ENCODE measurements at regions not wholly inside any gene's neighbourhood (a gene's known extent, or its start where the extent isn't known, plus 50 kb on each side); places are given as distances from the start of the nearest gene placed in this dataset.

- Histone ChIP-seq H3K9ac (ENCODE audit: low read length) (peak overlapping the region; percentile 38), H3K79me2 (ENCODE audit: control insufficient read depth, insufficient read depth, low read length) (peaks cover 45% of the 10 kb centered on the region), H2AK5ac (ENCODE audit: low read length) (no peak overlapping the region), H3K27ac (ENCODE audit: low read depth, low read length) (no peak overlapping the region), H2BK5ac (ENCODE audit: low read length) (no peak overlapping the region), H4K5ac (ENCODE audit: low read length) (no peak overlapping the region), H3K18ac (ENCODE audit: low read length) (no peak overlapping the region), H3K23ac (ENCODE audit: low read length) (no peak overlapping the region), H2BK120ac (ENCODE audit: low read depth, low read length) (no peak overlapping the region), H3K36me3 (ENCODE audit: control insufficient read depth, insufficient read depth, low read length) (no peaks in the 10 kb centered on the region), H3K56ac (ENCODE audit: low read length) (peak overlapping the region; percentile 74), H3K4me1 (ENCODE audit: control insufficient read depth, low read depth, low read length) (peaks cover 12% of the 10 kb centered on the region), H2BK15ac (replicated peaks; ENCODE audit: low read depth) (no peak overlapping the region), H3K27me3 (ENCODE audit: insufficient read depth, low read length, poor library complexity) (no peaks in the 10 kb centered on the region), H3K4me3 (ENCODE audit: low read length) (no peak overlapping the region), H3K79me1 (ENCODE audit: low read length) (peaks cover 5% of the 10 kb centered on the region), H3K4me2 (ENCODE audit: low read length) (peak overlapping the region; percentile 9), H4K8ac (ENCODE audit: low read depth, low read length) (no peak overlapping the region), H3K4ac (ENCODE audit: low read depth, low read length) (peak overlapping the region; percentile 16)
- no CpG with 5 or more reads among the region's 3 CpGs for WGBS (ENCODE audit: extremely low coverage, insufficient coverage, low lambda C conversion rate)
- peak; percentile 91 for DNase-seq
Observed at GRCh38 chr1:149845416-149845815, 54.0 kb upstream of the BOLA1 start.

- Histone ChIP-seq H3K27ac (ENCODE audit: low read depth, low read length) (no peak overlapping the region), H2BK5ac (ENCODE audit: low read length) (no peak overlapping the region), H3K4me1 (ENCODE audit: control insufficient read depth, low read depth, low read length) (peaks cover 12% of the 10 kb centered on the region)
Observed at GRCh38 chr1:149846042-149846441, 53.3 kb upstream of the BOLA1 start.

GRCh38 chr1:149846593-149847466 is 52.5 kb upstream of the BOLA1 start:
- no peak overlapping the region for H3K18ac ChIP-seq (ENCODE audit: low read length)
- WGBS (ENCODE audit: extremely low coverage, insufficient coverage, low lambda C conversion rate) = no CpG with 5 or more reads among the region's 3 CpGs

More at GRCh38 chr1:149846042-149846441, 53.3 kb upstream of the BOLA1 start:
- Histone ChIP-seq H3K56ac (ENCODE audit: low read length) (no peak overlapping the region), H3K4ac (ENCODE audit: low read depth, low read length) (no peak overlapping the region), H3K79me1 (ENCODE audit: low read length) (peaks cover 5% of the 10 kb centered on the region), H2AK5ac (ENCODE audit: low read length) (no peak overlapping the region), H2BK15ac (replicated peaks; ENCODE audit: low read depth) (no peak overlapping the region), H3K23ac (ENCODE audit: low read length) (no peak overlapping the region), H2BK120ac (ENCODE audit: low read depth, low read length) (no peak overlapping the region), H3K4me3 (ENCODE audit: low read length) (no peak overlapping the region), H3K18ac (ENCODE audit: low read length) (no peak overlapping the region), H3K27me3 (ENCODE audit: insufficient read depth, low read length, poor library complexity) (no peaks in the 10 kb centered on the region), H3K79me2 (ENCODE audit: control insufficient read depth, insufficient read depth, low read length) (peaks cover 45% of the 10 kb centered on the region), H3K36me3 (ENCODE audit: control insufficient read depth, insufficient read depth, low read length) (no peaks in the 10 kb centered on the region), H3K4me2 (ENCODE audit: low read length) (no peak overlapping the region), H3K9ac (ENCODE audit: low read length) (peak overlapping the region; percentile 44), H4K8ac (ENCODE audit: low read depth, low read length) (no peak overlapping the region), H4K5ac (ENCODE audit: low read length) (no peak overlapping the region)
- no CpG with 5 or more reads among the region's 3 CpGs for WGBS (ENCODE audit: extremely low coverage, insufficient coverage, low lambda C conversion rate)
- no peak for DNase-seq

GRCh38 chr1:149848340-149849110 is 50.8 kb upstream of the BOLA1 start:
- Histone ChIP-seq H2BK5ac (ENCODE audit: low read length) (no peak overlapping the region), H3K36me3 (ENCODE audit: control insufficient read depth, insufficient read depth, low read length) (no peaks in the 10 kb centered on the region), H3K4me2 (ENCODE audit: low read length) (peak overlapping the region; percentile 47), H3K18ac (ENCODE audit: low read length) (no peak overlapping the region), H3K4ac (ENCODE audit: low read depth, low read length) (no peak overlapping the region), H4K5ac (ENCODE audit: low read length) (no peak overlapping the region), H2BK120ac (ENCODE audit: low read depth, low read length) (no peak overlapping the region), H3K9ac (ENCODE audit: low read length) (peak overlapping the region; percentile 81), H3K23ac (ENCODE audit: low read length) (no peak overlapping the region), H3K27ac (ENCODE audit: low read depth, low read length) (no peak overlapping the region), H3K56ac (ENCODE audit: low read length) (peak overlapping the region; percentile 85), H4K8ac (ENCODE audit: low read depth, low read length) (no peak overlapping the region), H3K4me3 (ENCODE audit: low read length) (no peak overlapping the region), H3K79me2 (ENCODE audit: control insufficient read depth, insufficient read depth, low read length) (peaks cover 43% of the 10 kb centered on the region), H3K27me3 (ENCODE audit: insufficient read depth, low read length, poor library complexity) (no peaks in the 10 kb centered on the region), H2AK5ac (ENCODE audit: low read length) (no peak overlapping the region), H3K4me1 (ENCODE audit: control insufficient read depth, low read depth, low read length) (peaks cover 12% of the 10 kb centered on the region), H2BK15ac (replicated peaks; ENCODE audit: low read depth) (no peak overlapping the region), H3K79me1 (ENCODE audit: low read length) (peaks cover 4% of the 10 kb centered on the region)
- WGBS (ENCODE audit: extremely low coverage, insufficient coverage, low lambda C conversion rate) = no CpG with 5 or more reads among the region's 3 CpGs
- DNase-seq = peak; percentile 23

More at GRCh38 chr1:149846593-149847466, 52.5 kb upstream of the BOLA1 start:
- H3K4me3 ChIP-seq (ENCODE audit: low read length) = no peak overlapping the region
- no peak overlapping the region for H3K27ac ChIP-seq (ENCODE audit: low read depth, low read length)
- no peaks in the 10 kb centered on the region for H3K27me3 ChIP-seq (ENCODE audit: insufficient read depth, low read length, poor library complexity)
- no peaks in the 10 kb centered on the region for H3K36me3 ChIP-seq (ENCODE audit: control insufficient read depth, insufficient read depth, low read length)
- no peak overlapping the region for H3K4ac ChIP-seq (ENCODE audit: low read depth, low read length)
- no peak overlapping the region for H3K23ac ChIP-seq (ENCODE audit: low read length)
- no peak overlapping the region for H3K56ac ChIP-seq (ENCODE audit: low read length)
- H2BK5ac ChIP-seq (ENCODE audit: low read length) = no peak overlapping the region
- no peak for DNase-seq
- H4K8ac ChIP-seq (ENCODE audit: low read depth, low read length) = no peak overlapping the region
- H3K9ac ChIP-seq (ENCODE audit: low read length) = no peak overlapping the region
- no peak overlapping the region for H4K5ac ChIP-seq (ENCODE audit: low read length)
- H2AK5ac ChIP-seq (ENCODE audit: low read length) = no peak overlapping the region
- H2BK15ac ChIP-seq (replicated peaks; ENCODE audit: low read depth) = no peak overlapping the region
- peaks cover 5% of the 10 kb centered on the region for H3K79me1 ChIP-seq (ENCODE audit: low read length)
- peaks cover 12% of the 10 kb centered on the region for H3K4me1 ChIP-seq (ENCODE audit: control insufficient read depth, low read depth, low read length)
- peaks cover 45% of the 10 kb centered on the region for H3K79me2 ChIP-seq (ENCODE audit: control insufficient read depth, insufficient read depth, low read length)
- H3K4me2 ChIP-seq (ENCODE audit: low read length) = no peak overlapping the region
- no peak overlapping the region for H2BK120ac ChIP-seq (ENCODE audit: low read depth, low read length)

GRCh38 chr1:149849111-149849946 is 50.0 kb upstream of the BOLA1 start:
- Histone ChIP-seq H4K5ac (ENCODE audit: low read length) (no peak overlapping the region), H3K79me1 (ENCODE audit: low read length) (peaks cover 4% of the 10 kb centered on the region), H3K27ac (ENCODE audit: low read depth, low read length) (no peak overlapping the region), H3K4me3 (ENCODE audit: low read length) (peak overlapping the region; percentile 69), H3K4me2 (ENCODE audit: low read length) (peak overlapping the region; percentile 47), H2BK15ac (replicated peaks; ENCODE audit: low read depth) (no peak overlapping the region), H3K4ac (ENCODE audit: low read depth, low read length) (no peak overlapping the region), H3K27me3 (ENCODE audit: insufficient read depth, low read length, poor library complexity) (no peaks in the 10 kb centered on the region), H3K56ac (ENCODE audit: low read length) (peak overlapping the region; percentile 85), H3K18ac (ENCODE audit: low read length) (peak overlapping the region; percentile 64), H4K8ac (ENCODE audit: low read depth, low read length) (no peak overlapping the region), H2BK120ac (ENCODE audit: low read depth, low read length) (no peak overlapping the region), H3K9ac (ENCODE audit: low read length) (peak overlapping the region; percentile 81), H2BK5ac (ENCODE audit: low read length) (no peak overlapping the region), H3K79me2 (ENCODE audit: control insufficient read depth, insufficient read depth, low read length) (peaks cover 37% of the 10 kb centered on the region), H2AK5ac (ENCODE audit: low read length) (no peak overlapping the region), H3K36me3 (ENCODE audit: control insufficient read depth, insufficient read depth, low read length) (no peaks in the 10 kb centered on the region), H3K23ac (ENCODE audit: low read length) (no peak overlapping the region), H3K4me1 (ENCODE audit: control insufficient read depth, low read depth, low read length) (peaks cover 12% of the 10 kb centered on the region)
- peak; percentile 12 for DNase-seq
- whole genome bisulfite sequencing (ENCODE audit: extremely low coverage, insufficient coverage, low lambda C conversion rate) = no CpG with 5 or more reads among the region's 10 CpGs

Data from mesendoderm (in vitro differentiated cells).